NCI-H524 (cell line): ENCODE measurements at regions not wholly inside any gene's neighbourhood (a gene's known extent, or its start where the extent isn't known, plus 50 kb on each side); places are given as distances from the start of the nearest gene placed in this dataset.
A peak's percentile ranks its signal among the peaks of the same experiment; 100 is the strongest.
"Not testable (repeated sequence)": the region's sequence is repeated elsewhere in the genome, so short reads cannot be mapped to it uniquely, and the experiment has no call there.

Source experiments
- DNase-seq, 2 experiments: peaks; one replicate each; lab custom pipeline; 2025; lab: John Stamatoyannopoulos, UW

GRCh38 chr4:104549736-104550135 lies 55.0 kb upstream of the CXXC4 start:
- no peak for DNase-seq

- no peak for DNase-seq
Observed at GRCh38 chr4:104559502-104559901, 64.8 kb upstream of the CXXC4 start.

GRCh38 chr4:104571341-104571740 lies 76.6 kb upstream of the CXXC4 start:
- no peak for DNase-seq

GRCh38 chr4:104574371-104574770 lies 79.7 kb upstream of the CXXC4 start:
- no peak for DNase-seq

GRCh38 chr4:104575278-104575677 lies 80.6 kb upstream of the CXXC4 start:
- no peak for DNase-seq

GRCh38 chr4:104577405-104577804 lies 82.7 kb upstream of the CXXC4 start:
- DNase-seq: no peak

GRCh38 chr4:104581476-104581875 lies 86.8 kb upstream of the CXXC4 start:
- DNase-seq: not testable (repeated sequence)

GRCh38 chr4:104582056-104582455 lies 87.4 kb upstream of the CXXC4 start:
- not testable (repeated sequence) for DNase-seq

- no peak for DNase-seq
Observed at GRCh38 chr4:104589264-104589868, 94.7 kb upstream of the CXXC4 start.

- DNase-seq: peak; percentile 22 to 68
Observed at GRCh38 chr4:104591510-104591911, 96.8 kb upstream of the CXXC4 start.

GRCh38 chr4:104592183-104592582 lies 97.5 kb upstream of the CXXC4 start:
- no peak for DNase-seq

- DNase-seq: no peak
Observed at GRCh38 chr4:104593019-104593418, 98.3 kb upstream of the CXXC4 start.

GRCh38 chr4:104596189-104596588 lies 101.5 kb upstream of the CXXC4 start:
- no peak for DNase-seq

- no peak for DNase-seq
Observed at GRCh38 chr4:104615496-104615895, 120.8 kb upstream of the CXXC4 start.

- DNase-seq: no peak
Observed at GRCh38 chr4:104615926-104616325, 121.2 kb upstream of the CXXC4 start.

GRCh38 chr4:104616401-104616820 lies 121.7 kb upstream of the CXXC4 start:
- no peak for DNase-seq

- no peak for DNase-seq
Observed at GRCh38 chr4:104625706-104626105, 131.0 kb upstream of the CXXC4 start.

- no peak for DNase-seq
Observed at GRCh38 chr4:104629601-104630000, 134.9 kb upstream of the CXXC4 start.

- DNase-seq: no peak
Observed at GRCh38 chr4:104630272-104630671, 135.6 kb upstream of the CXXC4 start.

GRCh38 chr4:104631000-104631399 lies 136.3 kb upstream of the CXXC4 start:
- DNase-seq: no peak

- DNase-seq: peak in 1 of 2 experiments; percentile 23
Observed at GRCh38 chr4:104641418-104641817, 146.7 kb upstream of the CXXC4 start.

GRCh38 chr4:104642521-104642920 lies 147.8 kb upstream of the CXXC4 start:
- DNase-seq: no peak

GRCh38 chr4:104643805-104644204 lies 149.1 kb upstream of the CXXC4 start:
- no peak for DNase-seq

GRCh38 chr4:104649631-104650030 lies 154.9 kb upstream of the CXXC4 start:
- no peak for DNase-seq
